DND-41 (cell line): ENCODE measurements at regions not wholly inside any gene's neighbourhood (a gene's known extent, or its start where the extent isn't known, plus 50 kb on each side); places are given as distances from the start of the nearest gene placed in this dataset.

Source experiments
- ATAC-seq: fragments of 200-7000 bp; cut with Tn5 transposase; 3 replicates; pipeline ENCODE4 v1.9.1; 2021; ENCODE audit warnings: low read depth; ENCODE audit not compliant: insufficient read depth
- DNase-seq: peaks from one replicate; pipeline ENCODE4 v3.0.0-alpha.2; 2020
- H2AFZ ChIP-seq: 2 replicates; pipeline ENCODE4 v1.6.0; 2012; ENCODE audit warnings: low read depth, low read length
- H3K27ac ChIP-seq: 2 replicates; pipeline ENCODE4 v1.5.1; 2012; ENCODE audit warnings: low read length, inconsistent platforms
- H3K27me3 ChIP-seq: fragments of 200-600 bp; sonication (generic); 2 replicates; pipeline ENCODE4 v1.6.0; 2012; ENCODE audit warnings: low read length, mild to moderate bottlenecking, inconsistent platforms; ENCODE audit not compliant: insufficient read depth, poor library complexity
- H3K36me3 ChIP-seq: 2 replicates; pipeline ENCODE4 v1.5.1; 2012; ENCODE audit warnings: low read length, inconsistent platforms; ENCODE audit not compliant: insufficient read depth
- H3K4me1 ChIP-seq: 2 replicates; pipeline ENCODE4 v1.5.1; 2012; ENCODE audit warnings: mild to moderate bottlenecking, low read length; ENCODE audit not compliant: insufficient read depth
- H3K4me2 ChIP-seq: 2 replicates; pipeline ENCODE4 v1.6.0; 2012; ENCODE audit warnings: mild to moderate bottlenecking, moderate library complexity, low read length, inconsistent platforms; ENCODE audit not compliant: insufficient read depth
- H3K4me3 ChIP-seq, 2 experiments: fragments of 200-600 bp in 1 of 2; shearing (Covaris generic) in 1 of 2; 2 replicates each; pipeline ENCODE4 v1.5.1; 2012 to 2016; ENCODE audit warnings: inconsistent platforms in 2 of 2, low read length in 2 of 2, mild to moderate bottlenecking in 2 of 2, low read depth in 1 of 2, moderate library complexity in 1 of 2
- H3K79me2 ChIP-seq: 2 replicates; pipeline ENCODE4 v1.6.0; 2012; ENCODE audit warnings: low read length, inconsistent platforms; ENCODE audit not compliant: insufficient read depth
- H3K9ac ChIP-seq: 2 replicates; pipeline ENCODE4 v1.6.0; 2012; ENCODE audit warnings: low read depth, mild to moderate bottlenecking, inconsistent platforms, low read length, moderate library complexity
- H3K9me3 ChIP-seq: 2 replicates; pipeline ENCODE4 v1.5.1; 2012; ENCODE audit warnings: low read length, moderate library complexity, mild to moderate bottlenecking, inconsistent platforms; ENCODE audit not compliant: insufficient read depth, severe bottlenecking
- H4K20me1 ChIP-seq: 2 replicates; pipeline ENCODE4 v1.6.0; 2012; ENCODE audit warnings: low read length; ENCODE audit not compliant: insufficient read depth
- EZH2 ChIP-seq: IDR thresholded peaks from 3 replicates; pipeline ENCODE4 v1.6.1; 2012; ENCODE audit warnings: borderline replicate concordance, low read depth, mild to moderate bottlenecking, moderate library complexity, low read length, inconsistent platforms; ENCODE audit not compliant: severe bottlenecking
- TF ChIP-seq, protein P1 (sequence below): IDR thresholded peaks from 2 replicates; pipeline ENCODE4 v1.5.1; 2012; ENCODE audit warnings: borderline replicate concordance, low read length, moderate library complexity, mild to moderate bottlenecking; ENCODE audit not compliant: poor library complexity, severe bottlenecking; ENCODE audit errors: extremely low read depth

DNA sequence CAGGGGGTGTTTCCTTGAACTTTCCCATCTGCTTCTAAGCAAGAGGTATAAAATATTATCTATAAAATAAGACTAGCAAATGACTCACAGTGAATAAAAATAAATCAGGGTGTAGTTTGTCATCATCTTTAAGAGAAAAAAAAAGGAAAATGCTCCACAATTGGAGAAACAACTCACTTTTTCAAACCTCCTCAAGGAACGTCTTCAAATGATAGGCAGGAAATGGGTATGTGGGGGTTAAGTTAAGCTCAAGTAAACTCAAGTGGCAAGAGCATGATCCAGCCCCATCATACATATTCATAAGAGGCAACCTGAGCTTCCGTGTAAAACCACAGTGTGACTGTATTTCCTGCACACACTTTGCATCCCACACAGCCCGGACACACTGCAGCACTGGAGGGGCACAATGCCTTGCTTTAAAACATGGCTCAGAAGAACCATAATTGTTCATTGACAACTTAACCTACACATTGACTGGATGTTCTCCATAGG, 58.5 kb upstream of the CEP85L start:
- ATAC-seq, result peak; percentile 91
- Histone ChIP-seq H3K4me3 (peak overlapping the region; percentile 22 to 67; a peak in 3 of 4 replicates), H3K79me2 (peaks cover 48% of the 10 kb centered on the region), H3K9ac (peak overlapping the region; percentile 70), H3K4me2 (peak overlapping the region; percentile 79), H2AFZ (peak overlapping the region; percentile 67), H3K36me3 (peaks cover 3% of the 10 kb centered on the region; the same call in 1 of the 2 replicates), H3K27ac (peak overlapping the region; percentile 97), H3K4me1 (peaks cover 51% of the 10 kb centered on the region), H3K27me3 (no peaks in the 10 kb centered on the region), H3K9me3 (no peaks in the 10 kb centered on the region), H4K20me1 (peaks cover 3% of the 10 kb centered on the region; the same call in 1 of the 2 replicates)
- DNase-seq, result peak; percentile 88
- TF ChIP-seq, protein P1, sequence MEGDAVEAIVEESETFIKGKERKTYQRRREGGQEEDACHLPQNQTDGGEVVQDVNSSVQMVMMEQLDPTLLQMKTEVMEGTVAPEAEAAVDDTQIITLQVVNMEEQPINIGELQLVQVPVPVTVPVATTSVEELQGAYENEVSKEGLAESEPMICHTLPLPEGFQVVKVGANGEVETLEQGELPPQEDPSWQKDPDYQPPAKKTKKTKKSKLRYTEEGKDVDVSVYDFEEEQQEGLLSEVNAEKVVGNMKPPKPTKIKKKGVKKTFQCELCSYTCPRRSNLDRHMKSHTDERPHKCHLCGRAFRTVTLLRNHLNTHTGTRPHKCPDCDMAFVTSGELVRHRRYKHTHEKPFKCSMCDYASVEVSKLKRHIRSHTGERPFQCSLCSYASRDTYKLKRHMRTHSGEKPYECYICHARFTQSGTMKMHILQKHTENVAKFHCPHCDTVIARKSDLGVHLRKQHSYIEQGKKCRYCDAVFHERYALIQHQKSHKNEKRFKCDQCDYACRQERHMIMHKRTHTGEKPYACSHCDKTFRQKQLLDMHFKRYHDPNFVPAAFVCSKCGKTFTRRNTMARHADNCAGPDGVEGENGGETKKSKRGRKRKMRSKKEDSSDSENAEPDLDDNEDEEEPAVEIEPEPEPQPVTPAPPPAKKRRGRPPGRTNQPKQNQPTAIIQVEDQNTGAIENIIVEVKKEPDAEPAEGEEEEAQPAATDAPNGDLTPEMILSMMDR, result no peak
- TF ChIP-seq EZH2, result no peak

DNA sequence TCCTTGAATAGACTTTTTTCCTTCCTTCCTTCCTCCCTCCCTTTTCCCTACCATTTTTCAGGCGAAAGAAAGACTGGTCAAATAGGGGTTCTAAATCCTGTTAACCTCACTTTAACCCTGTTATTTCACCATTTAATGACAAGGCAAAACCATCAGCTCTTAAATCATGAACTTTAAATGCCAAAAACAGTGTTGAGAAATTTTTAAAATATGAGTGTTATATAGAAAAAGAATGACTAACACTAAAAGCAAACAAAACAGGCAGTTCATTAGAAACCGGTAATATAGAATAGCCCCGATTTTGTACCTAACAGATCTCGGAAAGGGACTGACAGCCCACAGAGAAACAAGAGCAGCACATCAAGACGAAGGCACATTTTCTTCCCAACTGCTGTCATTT, 57.4 kb upstream of the CEP85L start:
- Histone ChIP-seq H3K27me3 (no peaks in the 10 kb centered on the region), H3K4me2 (peak overlapping the region; percentile 79), H4K20me1 (peaks cover 3% of the 10 kb centered on the region; the same call in 1 of the 2 replicates), H3K4me3 (peak overlapping the region; percentile 22 to 67; a peak in 3 of 4 replicates), H3K9ac (peak overlapping the region; percentile 70), H3K4me1 (peaks cover 59% of the 10 kb centered on the region), H3K27ac (peak overlapping the region; percentile 97), H3K79me2 (peaks cover 60% of the 10 kb centered on the region), H3K36me3 (peaks cover 3% of the 10 kb centered on the region), H3K9me3 (no peaks in the 10 kb centered on the region), H2AFZ (peak overlapping the region; percentile 67)
- ATAC-seq, result no peak
- TF ChIP-seq, protein P1, result no peak
- no peak for TF ChIP-seq EZH2
- no peak for DNase-seq

DNA sequence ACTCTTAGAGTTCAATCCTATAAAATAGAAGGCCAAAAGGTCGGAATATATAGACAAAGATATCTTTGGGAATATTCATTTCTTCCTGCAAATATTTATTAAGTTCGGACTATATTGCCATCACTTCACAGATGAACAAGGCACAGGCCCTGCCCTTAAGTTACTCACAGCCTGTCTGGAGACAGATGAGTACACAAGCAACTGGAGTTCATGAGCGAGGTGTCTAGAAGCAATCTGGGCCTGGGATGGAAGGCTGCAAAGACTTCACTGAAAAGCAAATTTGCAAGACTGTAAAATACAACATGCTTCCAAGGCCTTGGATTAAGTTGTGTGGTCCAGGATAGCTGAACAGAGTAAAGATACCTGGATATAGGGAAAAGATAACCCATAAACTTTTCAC, 56.7 kb upstream of the CEP85L start:
- no peaks in the 10 kb centered on the region for H3K9me3 ChIP-seq
- no peaks in the 10 kb centered on the region for H3K27me3 ChIP-seq
- H3K4me3 ChIP-seq, result peak overlapping the region; percentile 22 to 67; a peak in 3 of 4 replicates
- peaks cover 59% of the 10 kb centered on the region for H3K4me1 ChIP-seq
- peak overlapping the region; percentile 97 for H3K27ac ChIP-seq
- H3K4me2 ChIP-seq, result peak overlapping the region; percentile 79
- DNase-seq (peak; percentile 30), ATAC-seq (no peak)
- peaks cover 3% of the 10 kb centered on the region; the same call in 1 of the 2 replicates for H4K20me1 ChIP-seq
- peaks cover 66% of the 10 kb centered on the region for H3K79me2 ChIP-seq
- H2AFZ ChIP-seq, result no peak overlapping the region
- peaks cover 3% of the 10 kb centered on the region for H3K36me3 ChIP-seq
- TF ChIP-seq, protein P1, result no peak
- no peak for TF ChIP-seq EZH2
- H3K9ac ChIP-seq, result peak overlapping the region; percentile 70

DNA sequence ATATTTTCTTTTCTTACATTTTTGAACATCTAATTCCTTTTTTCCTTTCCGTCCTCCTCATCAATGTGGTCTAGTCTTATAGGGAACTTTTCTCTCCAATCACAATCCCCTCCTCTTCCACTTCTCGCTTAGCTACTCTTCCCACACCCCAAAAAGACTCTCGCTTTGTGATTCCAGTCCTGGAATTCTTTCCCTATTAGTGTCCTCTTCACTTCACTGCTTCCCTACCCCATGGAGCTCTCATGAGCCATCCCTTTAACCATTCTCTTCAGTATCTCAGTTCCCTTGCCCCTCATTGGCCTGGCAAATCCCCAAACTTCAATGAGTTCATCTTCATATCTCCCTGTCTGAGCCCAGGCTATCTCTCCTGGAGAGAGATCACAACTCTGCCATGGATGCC, 55.3 kb upstream of the CEP85L start:
- H3K27ac ChIP-seq, result peak overlapping the region; percentile 73
- DNase-seq (no peak), ATAC-seq (no peak)
- TF ChIP-seq, protein P1, result no peak
- no peak for TF ChIP-seq EZH2
- H3K9me3 ChIP-seq, result no peaks in the 10 kb centered on the region
- H3K4me3 ChIP-seq, result peak overlapping the region in 1 of 2 experiments; percentile 50; a peak in 2 of 4 replicates
- no peak overlapping the region for H2AFZ ChIP-seq
- peaks cover 78% of the 10 kb centered on the region for H3K79me2 ChIP-seq
- peak overlapping the region; percentile 70 for H3K9ac ChIP-seq
- peaks cover 59% of the 10 kb centered on the region for H3K4me1 ChIP-seq
- peaks cover 3% of the 10 kb centered on the region for H3K36me3 ChIP-seq
- H3K27me3 ChIP-seq, result no peaks in the 10 kb centered on the region
- peaks cover 3% of the 10 kb centered on the region; the same call in 1 of the 2 replicates for H4K20me1 ChIP-seq
- peak overlapping the region; percentile 79 for H3K4me2 ChIP-seq
